ENCODE measurements at regions not wholly inside any gene's neighbourhood (a gene's known extent, or its start where the extent isn't known, plus 50 kb on each side); places are given as distances from the start of the nearest gene placed in this dataset.

- WGBS (ENCODE audit: low lambda C conversion rate) = 24% methylated on average over 2 of the region's 2 CpGs
- Histone ChIP-seq H4K20me1 (ENCODE audit: insufficient read depth) (no peaks in the 10 kb centered on the region), H3K9ac (no peak overlapping the region), H3K36me3 (replicated peaks in 1 of 2; ENCODE audit: control insufficient read depth in 1 of 2, insufficient read depth in 2 of 2, low read length in 1 of 2) (no peaks in the 10 kb centered on the region), H3K79me2 (ENCODE audit: insufficient read depth) (no peaks in the 10 kb centered on the region), H3K9me2 (no peaks in the 10 kb centered on the region), H3K4me2 (no peak overlapping the region), H2AFZ (ENCODE audit: low read depth) (no peak overlapping the region), H3K4me3 (ENCODE audit: low read depth in 2 of 2, low read length in 1 of 2) (no peak overlapping the region), H3K9me3 (peaks cover 3% of the 10 kb centered on the region; the same call in 1 of the 2 replicates), H3F3A (replicated peaks; ENCODE audit: insufficient read depth) (no peaks in the 10 kb centered on the region), H3K27me3 (ENCODE audit: insufficient read depth) (no peaks in the 10 kb centered on the region), H3K27ac (ENCODE audit: low read depth in 2 of 2, low read length in 1 of 2) (peak overlapping the region in 1 of 2 experiments; percentile 39; a peak in 1 of 4 replicates), H3K4me1 (ENCODE audit: control insufficient read depth in 1 of 2, insufficient read depth in 2 of 2, low read depth in 1 of 2, low read length in 1 of 2) (peaks cover 0 to 9% of the 10 kb centered on the region in 2 experiments; a peak in 1 of 4 replicates)
- TF ChIP-seq, protein P1, sequence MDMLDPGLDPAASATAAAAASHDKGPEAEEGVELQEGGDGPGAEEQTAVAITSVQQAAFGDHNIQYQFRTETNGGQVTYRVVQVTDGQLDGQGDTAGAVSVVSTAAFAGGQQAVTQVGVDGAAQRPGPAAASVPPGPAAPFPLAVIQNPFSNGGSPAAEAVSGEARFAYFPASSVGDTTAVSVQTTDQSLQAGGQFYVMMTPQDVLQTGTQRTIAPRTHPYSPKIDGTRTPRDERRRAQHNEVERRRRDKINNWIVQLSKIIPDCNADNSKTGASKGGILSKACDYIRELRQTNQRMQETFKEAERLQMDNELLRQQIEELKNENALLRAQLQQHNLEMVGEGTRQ (IDR thresholded peaks at IDR 0.05; ENCODE audit: borderline replicate concordance, low read depth, low read length) = no peak
- TF ChIP-seq, protein P2, sequence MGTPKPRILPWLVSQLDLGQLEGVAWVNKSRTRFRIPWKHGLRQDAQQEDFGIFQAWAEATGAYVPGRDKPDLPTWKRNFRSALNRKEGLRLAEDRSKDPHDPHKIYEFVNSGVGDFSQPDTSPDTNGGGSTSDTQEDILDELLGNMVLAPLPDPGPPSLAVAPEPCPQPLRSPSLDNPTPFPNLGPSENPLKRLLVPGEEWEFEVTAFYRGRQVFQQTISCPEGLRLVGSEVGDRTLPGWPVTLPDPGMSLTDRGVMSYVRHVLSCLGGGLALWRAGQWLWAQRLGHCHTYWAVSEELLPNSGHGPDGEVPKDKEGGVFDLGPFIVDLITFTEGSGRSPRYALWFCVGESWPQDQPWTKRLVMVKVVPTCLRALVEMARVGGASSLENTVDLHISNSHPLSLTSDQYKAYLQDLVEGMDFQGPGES (IDR thresholded peaks at IDR 0.05; ENCODE audit: low read depth, low read length) = no peak
- no peak for TF ChIP-seq TEAD4 (IDR thresholded peaks at IDR 0.05; ENCODE audit: borderline replicate concordance, insufficient read depth)
- no peak for TF ChIP-seq JUND (IDR thresholded peaks at IDR 0.05)
- TF ChIP-seq POLR2AphosphoS5 (IDR thresholded peaks at IDR 0.05; ENCODE audit: low read depth, low read length) = no peak
- TF ChIP-seq GABPA (IDR thresholded peaks at IDR 0.05; ENCODE audit: low read depth) = no peak
- TF ChIP-seq TCF12 (IDR thresholded peaks at IDR 0.05) = no peak
- TF ChIP-seq GATA2 (CRISPR knock-in tag; IDR thresholded peaks at IDR 0.05) = no peak
- no peak for TF ChIP-seq NRF1 (IDR thresholded peaks at IDR 0.05; ENCODE audit: low read depth, low read length)
- TF ChIP-seq SMC3 (IDR thresholded peaks at IDR 0.05; ENCODE audit: low read depth, low read length) = no peak
- TF ChIP-seq, protein P3, sequence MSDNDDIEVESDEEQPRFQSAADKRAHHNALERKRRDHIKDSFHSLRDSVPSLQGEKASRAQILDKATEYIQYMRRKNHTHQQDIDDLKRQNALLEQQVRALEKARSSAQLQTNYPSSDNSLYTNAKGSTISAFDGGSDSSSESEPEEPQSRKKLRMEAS (IDR thresholded peaks at IDR 0.05; ENCODE audit: low read depth) = no peak
- no peak for TF ChIP-seq SIN3A (IDR thresholded peaks at IDR 0.05; ENCODE audit: borderline replicate concordance, low read depth, low read length)
- TF ChIP-seq FOXM1 (IDR thresholded peaks at IDR 0.05; ENCODE audit: low read depth) = no peak
- no peak for TF ChIP-seq EZH2phosphoT487 (IDR thresholded peaks at IDR 0.05; ENCODE audit: borderline replicate concordance, low read depth)
- no peak for TF ChIP-seq EP300 (IDR thresholded peaks at IDR 0.05; ENCODE audit: borderline replicate concordance in 1 of 2, low read depth in 1 of 2, low read length in 1 of 2)
- no peak for TF ChIP-seq MEF2A (IDR thresholded peaks at IDR 0.05; ENCODE audit: borderline replicate concordance, low read depth)
- DNase-seq = no peak
- ChIA-PET POLR2A (interaction anchor here (0.7 kb wide), 1 partner anchor 417 kb away, joined by 4 read pairs; no protein-coding TSS in a partner anchor), CTCF (no interaction called here)
These were observed 209.5 kb upstream of the ANO5 start for GRCh38 chr11:21983431-21983830.

- DNase-seq = no peak
- H3K4me2 ChIP-seq = no peak overlapping the region
- peaks cover 0 to 6% of the 10 kb centered on the region in 2 experiments; a peak in 1 of 4 replicates for H3K4me1 ChIP-seq (ENCODE audit: control insufficient read depth in 1 of 2, insufficient read depth in 2 of 2, low read depth in 1 of 2, low read length in 1 of 2)
- POLR2A ChIA-PET = no interaction called here
- H3K27me3 ChIP-seq (ENCODE audit: insufficient read depth) = no peaks in the 10 kb centered on the region
- H2AFZ ChIP-seq (ENCODE audit: low read depth) = no peak overlapping the region
- no peaks in the 10 kb centered on the region for H3K36me3 ChIP-seq (replicated peaks in 1 of 2; ENCODE audit: control insufficient read depth in 1 of 2, insufficient read depth in 2 of 2, low read length in 1 of 2)
- no peak overlapping the region for H3K4me3 ChIP-seq (ENCODE audit: low read depth in 2 of 2, low read length in 1 of 2)
- no peaks in the 10 kb centered on the region for H4K20me1 ChIP-seq (ENCODE audit: insufficient read depth)
- peak overlapping the region in 1 of 2 experiments; percentile 22; a peak in 1 of 4 replicates for H3K27ac ChIP-seq (ENCODE audit: low read depth in 2 of 2, low read length in 1 of 2)
- WGBS (ENCODE audit: low lambda C conversion rate) = 33% methylated on average over 2 of the region's 2 CpGs
- no peaks in the 10 kb centered on the region for H3F3A ChIP-seq (replicated peaks; ENCODE audit: insufficient read depth)
- no peaks in the 10 kb centered on the region for H3K9me2 ChIP-seq
- H3K9me3 ChIP-seq = peaks cover 3% of the 10 kb centered on the region; the same call in 1 of the 2 replicates
- no peak overlapping the region for H3K9ac ChIP-seq
- no peaks in the 10 kb centered on the region for H3K79me2 ChIP-seq (ENCODE audit: insufficient read depth)
- CTCF ChIA-PET = interaction anchor here (0.7 to 3.9 kb wide), 3 partner anchors 115 to 1339 kb away, joined by 3 to 29 read pairs (median 6); no protein-coding TSS in a partner anchor
- TF ChIP-seq, protein P2 (IDR thresholded peaks at IDR 0.05; ENCODE audit: low read depth, low read length) = no peak
- TF ChIP-seq, protein P3 (IDR thresholded peaks at IDR 0.05; ENCODE audit: low read depth) = no peak
- TF ChIP-seq, protein P4, sequence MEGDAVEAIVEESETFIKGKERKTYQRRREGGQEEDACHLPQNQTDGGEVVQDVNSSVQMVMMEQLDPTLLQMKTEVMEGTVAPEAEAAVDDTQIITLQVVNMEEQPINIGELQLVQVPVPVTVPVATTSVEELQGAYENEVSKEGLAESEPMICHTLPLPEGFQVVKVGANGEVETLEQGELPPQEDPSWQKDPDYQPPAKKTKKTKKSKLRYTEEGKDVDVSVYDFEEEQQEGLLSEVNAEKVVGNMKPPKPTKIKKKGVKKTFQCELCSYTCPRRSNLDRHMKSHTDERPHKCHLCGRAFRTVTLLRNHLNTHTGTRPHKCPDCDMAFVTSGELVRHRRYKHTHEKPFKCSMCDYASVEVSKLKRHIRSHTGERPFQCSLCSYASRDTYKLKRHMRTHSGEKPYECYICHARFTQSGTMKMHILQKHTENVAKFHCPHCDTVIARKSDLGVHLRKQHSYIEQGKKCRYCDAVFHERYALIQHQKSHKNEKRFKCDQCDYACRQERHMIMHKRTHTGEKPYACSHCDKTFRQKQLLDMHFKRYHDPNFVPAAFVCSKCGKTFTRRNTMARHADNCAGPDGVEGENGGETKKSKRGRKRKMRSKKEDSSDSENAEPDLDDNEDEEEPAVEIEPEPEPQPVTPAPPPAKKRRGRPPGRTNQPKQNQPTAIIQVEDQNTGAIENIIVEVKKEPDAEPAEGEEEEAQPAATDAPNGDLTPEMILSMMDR (IDR thresholded peaks at IDR 0.05) = no peak
- TF ChIP-seq SIN3A (IDR thresholded peaks at IDR 0.05; ENCODE audit: borderline replicate concordance, low read depth, low read length) = no peak
- TF ChIP-seq, protein P5, sequence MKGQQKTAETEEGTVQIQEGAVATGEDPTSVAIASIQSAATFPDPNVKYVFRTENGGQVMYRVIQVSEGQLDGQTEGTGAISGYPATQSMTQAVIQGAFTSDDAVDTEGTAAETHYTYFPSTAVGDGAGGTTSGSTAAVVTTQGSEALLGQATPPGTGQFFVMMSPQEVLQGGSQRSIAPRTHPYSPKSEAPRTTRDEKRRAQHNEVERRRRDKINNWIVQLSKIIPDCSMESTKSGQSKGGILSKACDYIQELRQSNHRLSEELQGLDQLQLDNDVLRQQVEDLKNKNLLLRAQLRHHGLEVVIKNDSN (IDR thresholded peaks at IDR 0.05; ENCODE audit: borderline replicate concordance, low read depth) = no peak
- no peak for TF ChIP-seq FOXJ3 (CRISPR knock-in tag; IDR thresholded peaks at IDR 0.05)
- TF ChIP-seq RAD21 (IDR thresholded peaks at IDR 0.05; ENCODE audit: low read length) = no peak
- TF ChIP-seq JUND (IDR thresholded peaks at IDR 0.05) = no peak
These were observed 206.5 kb upstream of the ANO5 start for GRCh38 chr11:21986361-21986760.
